NB4 (cell line): ENCODE measurements at regions not wholly inside any gene's neighbourhood (a gene's known extent, or its start where the extent isn't known, plus 50 kb on each side); places are given as distances from the start of the nearest gene placed in this dataset.

Experiments used
- MYC ChIP-seq: IDR thresholded peaks from 2 replicates; pipeline ENCODE4 v1.6.1; 2011; ENCODE audit warnings: low read depth, low read length
- POLR2A ChIP-seq: IDR thresholded peaks from 2 replicates; pipeline ENCODE4 v1.6.1; 2011; ENCODE audit warnings: mild to moderate bottlenecking; ENCODE audit not compliant: insufficient read length; ENCODE audit errors: extremely low read depth
- TF ChIP-seq, protein P1 (sequence below): IDR thresholded peaks from one replicate; pipeline ENCODE4 v1.5.1; 2012; ENCODE audit warnings: low read depth, low read length
- TF ChIP-seq, protein P2 (sequence below): IDR thresholded peaks from 2 replicates; pipeline ENCODE4 v1.6.1; 2011; ENCODE audit warnings: low read depth, low read length

GRCh38 chr1:245045087-245045881 is 109.5 kb upstream of the KIF26B start:
- TF ChIP-seq, protein P1, sequence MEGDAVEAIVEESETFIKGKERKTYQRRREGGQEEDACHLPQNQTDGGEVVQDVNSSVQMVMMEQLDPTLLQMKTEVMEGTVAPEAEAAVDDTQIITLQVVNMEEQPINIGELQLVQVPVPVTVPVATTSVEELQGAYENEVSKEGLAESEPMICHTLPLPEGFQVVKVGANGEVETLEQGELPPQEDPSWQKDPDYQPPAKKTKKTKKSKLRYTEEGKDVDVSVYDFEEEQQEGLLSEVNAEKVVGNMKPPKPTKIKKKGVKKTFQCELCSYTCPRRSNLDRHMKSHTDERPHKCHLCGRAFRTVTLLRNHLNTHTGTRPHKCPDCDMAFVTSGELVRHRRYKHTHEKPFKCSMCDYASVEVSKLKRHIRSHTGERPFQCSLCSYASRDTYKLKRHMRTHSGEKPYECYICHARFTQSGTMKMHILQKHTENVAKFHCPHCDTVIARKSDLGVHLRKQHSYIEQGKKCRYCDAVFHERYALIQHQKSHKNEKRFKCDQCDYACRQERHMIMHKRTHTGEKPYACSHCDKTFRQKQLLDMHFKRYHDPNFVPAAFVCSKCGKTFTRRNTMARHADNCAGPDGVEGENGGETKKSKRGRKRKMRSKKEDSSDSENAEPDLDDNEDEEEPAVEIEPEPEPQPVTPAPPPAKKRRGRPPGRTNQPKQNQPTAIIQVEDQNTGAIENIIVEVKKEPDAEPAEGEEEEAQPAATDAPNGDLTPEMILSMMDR = no peak
- no peak for TF ChIP-seq POLR2A
- TF ChIP-seq, protein P2, sequence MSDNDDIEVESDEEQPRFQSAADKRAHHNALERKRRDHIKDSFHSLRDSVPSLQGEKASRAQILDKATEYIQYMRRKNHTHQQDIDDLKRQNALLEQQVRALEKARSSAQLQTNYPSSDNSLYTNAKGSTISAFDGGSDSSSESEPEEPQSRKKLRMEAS = no peak
- TF ChIP-seq MYC = no peak
